CD14-positive monocyte (primary cell): ENCODE measurements at regions not wholly inside any gene's neighbourhood (a gene's known extent, or its start where the extent isn't known, plus 50 kb on each side); places are given as distances from the start of the nearest gene placed in this dataset.

Source experiments
- DNase-seq, 3 donors: peaks; one replicate each; pipeline ENCODE4 v3.0.0-alpha.2; 2011 to 2022
- H2AFZ ChIP-seq: 2 replicates; pipeline ENCODE4 v1.6.0; 2012; ENCODE audit warnings: mild to moderate bottlenecking, low read depth, low read length, inconsistent platforms; ENCODE audit not compliant: insufficient read depth, poor library complexity, severe bottlenecking
- H3K27ac ChIP-seq, 2 donors: 1 replicate in 1 of 2; 2 replicates in 1 of 2; pipeline ENCODE4 v1.5.1; 2012 to 2013; ENCODE audit warnings: low read length in 2 of 2, control low read depth in 1 of 2, inconsistent platforms in 1 of 2, low read depth in 1 of 2, mild to moderate bottlenecking in 1 of 2
- H3K27me3 ChIP-seq, 2 donors: one replicate each; pipeline versions ENCODE4 v1.6.0 to v1.6.1; 2011 to 2013; ENCODE audit warnings: low read length in 2 of 2; ENCODE audit not compliant: control insufficient read depth in 2 of 2, insufficient read depth in 2 of 2
- H3K36me3 ChIP-seq, 2 donors: replicated peaks in 1 of 2; 1 replicate in 1 of 2; 2 replicates in 1 of 2; pipeline versions ENCODE4 v1.5.1 to v1.6.1; 2012 to 2013; ENCODE audit warnings: low read length in 2 of 2, control low read depth in 1 of 2, inconsistent platforms in 1 of 2, mild to moderate bottlenecking in 1 of 2; ENCODE audit not compliant: insufficient read depth in 2 of 2, control insufficient read depth in 1 of 2
- H3K4me1 ChIP-seq, 2 donors: 1 replicate in 1 of 2; 2 replicates in 1 of 2; pipeline versions ENCODE4 v1.5.1 to v1.6.1; 2012 to 2013; ENCODE audit warnings: low read length in 2 of 2, control low read depth in 1 of 2, inconsistent platforms in 1 of 2, mild to moderate bottlenecking in 1 of 2, moderate library complexity in 1 of 2; ENCODE audit not compliant: insufficient read depth in 2 of 2, control insufficient read depth in 1 of 2
- H3K4me2 ChIP-seq: replicated peaks from 2 replicates; pipeline ENCODE3; 2012; ENCODE audit warnings: low read length, moderate library complexity, mild to moderate bottlenecking; ENCODE audit not compliant: poor library complexity, severe bottlenecking; ENCODE audit errors: extremely low read depth
- H3K4me3 ChIP-seq, 3 experiments: fragments of 200-600 bp in 1 of 3; sonication (generic) in 1 of 3; replicated peaks in 1 of 3; 1 replicate in 2 of 3; 2 replicates in 1 of 3; pipeline ENCODE4 v1.5.1; 2011 to 2013; ENCODE audit warnings: low read length in 3 of 3, mild to moderate bottlenecking in 3 of 3, control low read depth in 2 of 3, low read depth in 2 of 3, inconsistent platforms in 1 of 3, moderate library complexity in 1 of 3
- H3K79me2 ChIP-seq: 2 replicates; pipeline ENCODE4 v1.6.0; 2012; ENCODE audit warnings: mild to moderate bottlenecking, control low read depth, inconsistent platforms, low read length, moderate library complexity; ENCODE audit not compliant: insufficient read depth
- H3K9ac ChIP-seq: 2 replicates; pipeline ENCODE4 v1.6.0; 2017; ENCODE audit warnings: low read length, mild to moderate bottlenecking; ENCODE audit not compliant: insufficient read depth, poor library complexity, severe bottlenecking
- H3K9me3 ChIP-seq, 2 donors: replicated peaks in 1 of 2; 1 replicate in 1 of 2; 2 replicates in 1 of 2; pipeline versions ENCODE4 v1.5.1 to v1.6.1; 2012 to 2013; ENCODE audit warnings: low read length in 2 of 2, control low read depth in 1 of 2; ENCODE audit not compliant: control insufficient read depth in 1 of 2, insufficient read depth in 1 of 2
- H4K20me1 ChIP-seq: 2 replicates; pipeline ENCODE4 v1.6.0; 2012; ENCODE audit warnings: mild to moderate bottlenecking, low read length, control low read depth, moderate library complexity; ENCODE audit not compliant: insufficient read depth
- H3K27ac Mint-ChIP-seq, 7 donors: one replicate each; pipeline ENCODE4 v1.8.0; 2020; ENCODE audit warnings: mild to moderate bottlenecking in 7 of 7, mixed read lengths in 7 of 7, moderate library complexity in 6 of 7, inconsistent platforms in 2 of 7
- H3K27me3 Mint-ChIP-seq, 3 donors: one replicate each; pipeline ENCODE4 v1.8.0; 2021 to 2022; ENCODE audit warnings: low read depth in 3 of 3, mild to moderate bottlenecking in 3 of 3, mixed read lengths in 3 of 3, moderate library complexity in 3 of 3, inconsistent platforms in 1 of 3
- H3K36me3 Mint-ChIP-seq, 2 donors: one replicate each; pipeline ENCODE4 v1.8.0; 2020; ENCODE audit warnings: mixed read lengths in 2 of 2, inconsistent platforms in 1 of 2, mild to moderate bottlenecking in 1 of 2
- H3K4me1 Mint-ChIP-seq: one replicate; pipeline ENCODE4 v1.8.0; 2020; ENCODE audit warnings: mild to moderate bottlenecking, mixed read lengths
- H3K4me3 Mint-ChIP-seq, 2 donors: one replicate each; pipeline ENCODE4 v1.8.0; 2020; ENCODE audit warnings: mild to moderate bottlenecking in 2 of 2, mixed read lengths in 2 of 2, moderate library complexity in 1 of 2
- H3K9me3 Mint-ChIP-seq, 7 donors: one replicate each; pipeline ENCODE4 v1.8.0; 2020 to 2022; ENCODE audit warnings: mixed read lengths in 7 of 7, mild to moderate bottlenecking in 6 of 7, moderate library complexity in 6 of 7, inconsistent platforms in 2 of 7
- CTCF ChIP-seq: fragments of 200-600 bp; IDR thresholded peaks from one replicate; pipeline ENCODE4 v1.8.0; 2022; ENCODE audit warnings: antibody characterized with exemption, mild to moderate bottlenecking
- WGBS: methylation state at CpG from one replicate; pipeline ENCODE4 v1.1.5; 2013; ENCODE audit warnings: missing lambda C conversion rate; ENCODE audit not compliant: insufficient coverage; 5-methylcytosine and 5-hydroxymethylcytosine counted together
- intact Hi-C, 2 donors: fragments of 100-400 bp; cut with micrococcal nuclease; formaldehyde crosslinking; loops; one replicate each; pipeline versions ENCODE4 v1.15.0 to v1.15.1; 2023

- no peaks in the 10 kb centered on the region for H3K4me1 ChIP-seq
- H3K27me3 Mint-ChIP-seq, result no peaks in the 10 kb centered on the region
- peaks cover 0 to 4% (median 0%) of the 10 kb centered on the region in 7 donors for H3K9me3 Mint-ChIP-seq
- H3K79me2 ChIP-seq, result no peaks in the 10 kb centered on the region
- H3K4me1 Mint-ChIP-seq, result no peaks in the 10 kb centered on the region
- no peak for TF ChIP-seq CTCF
- no peaks in the 10 kb centered on the region for H3K36me3 Mint-ChIP-seq
- no peak overlapping the region for H3K27ac Mint-ChIP-seq
- H3K9ac ChIP-seq, result no peak overlapping the region
- no peaks in the 10 kb centered on the region for H4K20me1 ChIP-seq
- H3K9me3 ChIP-seq, result no peaks in the 10 kb centered on the region
- no peak overlapping the region for H3K27ac ChIP-seq
- H2AFZ ChIP-seq, result no peak overlapping the region
- H3K4me2 ChIP-seq, result no peak overlapping the region
- H3K4me3 ChIP-seq, result no peak overlapping the region
- H3K36me3 ChIP-seq, result no peaks in the 10 kb centered on the region
- H3K4me3 Mint-ChIP-seq, result no peak overlapping the region
- DNase-seq, result no peak
- intact Hi-C loops, result no loop called here
- no peaks in the 10 kb centered on the region for H3K27me3 ChIP-seq
Measured at GRCh38 chr11:92357344-92357743, 132.7 kb downstream of the FAT3 start.

- Histone ChIP-seq H3K4me3 (no peak overlapping the region), H3K4me1 (no peaks in the 10 kb centered on the region), H3K36me3 (no peaks in the 10 kb centered on the region), H3K9me3 (no peaks in the 10 kb centered on the region), H3K27me3 (no peaks in the 10 kb centered on the region), H3K4me2 (no peak overlapping the region), H2AFZ (no peak overlapping the region), H4K20me1 (no peaks in the 10 kb centered on the region), H3K9ac (no peak overlapping the region), H3K27ac (no peak overlapping the region), H3K79me2 (no peaks in the 10 kb centered on the region)
- Mint-ChIP-seq H3K27me3 (no peaks in the 10 kb centered on the region), H3K36me3 (no peaks in the 10 kb centered on the region), H3K9me3 (peaks cover 0 to 4% (median 0%) of the 10 kb centered on the region in 7 donors), H3K4me3 (no peak overlapping the region), H3K27ac (no peak overlapping the region), H3K4me1 (no peaks in the 10 kb centered on the region)
- TF ChIP-seq CTCF, result no peak
- intact Hi-C loops, result no loop called here
- no CpG with 5 or more reads among the region's 2 CpGs for WGBS
- no peak for DNase-seq
Measured at GRCh38 chr11:92357841-92358240, 133.2 kb downstream of the FAT3 start.
